ENCODE measurements at regions not wholly inside any gene's neighbourhood (a gene's known extent, or its start where the extent isn't known, plus 50 kb on each side); places are given as distances from the start of the nearest gene placed in this dataset.

- no peak for DNase-seq
- intact Hi-C loops (cut with DNase I), result no loop called here
- no peaks in the 10 kb centered on the region for H3K4me1 ChIP-seq
- no peak overlapping the region for H3K27ac ChIP-seq
- TF ChIP-seq CTCF (IDR thresholded peaks at IDR 0.05), result no peak
- no peaks in the 10 kb centered on the region for H3K27me3 ChIP-seq (ENCODE audit: low read depth)
- no peaks in the 10 kb centered on the region for H3K9me3 ChIP-seq
- no peak overlapping the region for H3K4me3 ChIP-seq
- H3K36me3 ChIP-seq, result no peaks in the 10 kb centered on the region
- no peak for ATAC-seq
These were observed 99.2 kb upstream of the GNAQ start for GRCh38 chr9:78130853-78131252.

- no peak overlapping the region for H3K27ac ChIP-seq
- no peak for TF ChIP-seq CTCF (IDR thresholded peaks at IDR 0.05)
- H3K4me3 ChIP-seq, result no peak overlapping the region
- H3K36me3 ChIP-seq, result no peaks in the 10 kb centered on the region
- peak; percentile 57 for DNase-seq
- H3K9me3 ChIP-seq, result no peaks in the 10 kb centered on the region
- no peaks in the 10 kb centered on the region for H3K4me1 ChIP-seq
- peak; percentile 41 to 62 for ATAC-seq
- intact Hi-C loops (cut with DNase I), result no loop called here
- no peaks in the 10 kb centered on the region for H3K27me3 ChIP-seq (ENCODE audit: low read depth)
These were observed 98.4 kb upstream of the GNAQ start for GRCh38 chr9:78130004-78130403.

- Histone ChIP-seq H3K9me3 (no peaks in the 10 kb centered on the region), H3K4me3 (no peak overlapping the region), H3K27me3 (ENCODE audit: low read depth) (no peaks in the 10 kb centered on the region), H3K36me3 (no peaks in the 10 kb centered on the region), H3K27ac (no peak overlapping the region), H3K4me1 (no peaks in the 10 kb centered on the region)
- intact Hi-C loops (cut with DNase I), result no loop called here
- ATAC-seq (no peak), DNase-seq (no peak)
- TF ChIP-seq CTCF (IDR thresholded peaks at IDR 0.05), result no peak
These were observed 95.9 kb upstream of the GNAQ start for GRCh38 chr9:78127279-78128225.

- H3K27ac ChIP-seq, result no peak overlapping the region
These were observed 92.2 kb upstream of the GNAQ start for GRCh38 chr9:78123808-78124207.

GRCh38 chr9:78122631-78123030, 91.0 kb upstream of the GNAQ start:
- H3K27me3 ChIP-seq (ENCODE audit: low read depth), result no peaks in the 10 kb centered on the region
- ATAC-seq (no peak), DNase-seq (no peak)
- intact Hi-C loops (cut with DNase I), result no loop called here
- no peaks in the 10 kb centered on the region for H3K9me3 ChIP-seq
- no peak overlapping the region for H3K27ac ChIP-seq
- no peak overlapping the region for H3K4me3 ChIP-seq
- no peak for TF ChIP-seq CTCF (IDR thresholded peaks at IDR 0.05)
- no peaks in the 10 kb centered on the region for H3K36me3 ChIP-seq
- H3K4me1 ChIP-seq, result peaks cover 3% of the 10 kb centered on the region

More at GRCh38 chr9:78123808-78124207, 92.2 kb upstream of the GNAQ start:
- no peak for TF ChIP-seq CTCF (IDR thresholded peaks at IDR 0.05)
- H3K4me3 ChIP-seq, result no peak overlapping the region
- intact Hi-C loops (cut with DNase I), result no loop called here
- DNase-seq, result no peak
- H3K4me1 ChIP-seq, result peaks cover 3% of the 10 kb centered on the region
- no peak for ATAC-seq
- no peaks in the 10 kb centered on the region for H3K27me3 ChIP-seq (ENCODE audit: low read depth)
- no peaks in the 10 kb centered on the region for H3K9me3 ChIP-seq
- no peaks in the 10 kb centered on the region for H3K36me3 ChIP-seq
